IMR-90 (cell line): ENCODE measurements at regions not wholly inside any gene's neighbourhood (a gene's known extent, or its start where the extent isn't known, plus 50 kb on each side); places are given as distances from the start of the nearest gene placed in this dataset.
A peak's percentile ranks its signal among the peaks of the same experiment; 100 is the strongest.

Source experiments
- ATAC-seq: fragments of 200-7000 bp; cut with Tn5 transposase; 2 replicates; pipeline ENCODE4 v1.9.1; 2020; ENCODE audit warnings: low read depth, mild to moderate bottlenecking, moderate library complexity
- BruUV-seq: library from RNA; stranded (reverse); fragments of 400-500 nt; replicated peaks from 2 replicates; lab custom pipeline; 2021; lab: Mats Ljungman, UMichigan
- CTCF ChIA-PET: fragments of 300-600 bp; formaldehyde crosslinking; extraction: SDS; loops from one replicate; lab custom pipeline; 2021; ENCODE audit warnings: antibody characterized with exemption; lab: Yijun Ruan, JAX
- POLR2A ChIA-PET: fragments of 300-600 bp; sonication (Branson Sonifier 250); formaldehyde crosslinking; loops from one replicate; lab custom pipeline; 2022; ENCODE audit warnings: antibody characterized with exemption; ENCODE audit not compliant: unreplicated experiment; lab: Charles Lee
- DNase-seq: peaks from one replicate; pipeline ENCODE4 v3.0.0; 2013
- H2AFZ ChIP-seq: replicated peaks from 2 replicates; pipeline ENCODE3; 2013; ENCODE audit warnings: low read length, mild to moderate bottlenecking; ENCODE audit not compliant: poor library complexity
- H2AK5ac ChIP-seq: 2 replicates; pipeline ENCODE4 v1.6.1; 2013; ENCODE audit warnings: low read depth, low read length, inconsistent platforms
- H2AK9ac ChIP-seq: replicated peaks from 2 replicates; pipeline ENCODE3; 2013; ENCODE audit warnings: mild to moderate bottlenecking, low read depth, low read length, moderate library complexity; ENCODE audit not compliant: poor library complexity
- H2BK120ac ChIP-seq: 2 replicates; pipeline ENCODE4 v1.6.1; 2013; ENCODE audit warnings: low read depth, low read length, inconsistent platforms
- H2BK15ac ChIP-seq: 3 replicates; pipeline ENCODE4 v1.6.1; 2013; ENCODE audit warnings: low read depth, low read length, inconsistent platforms
- H2BK20ac ChIP-seq: 2 replicates; pipeline ENCODE4 v1.6.1; 2013; ENCODE audit warnings: low read depth, mild to moderate bottlenecking, inconsistent platforms, low read length, moderate library complexity
- H2BK5ac ChIP-seq: 2 replicates; pipeline ENCODE4 v1.6.1; 2013; ENCODE audit warnings: mild to moderate bottlenecking, low read depth, low read length, inconsistent platforms; ENCODE audit not compliant: poor library complexity, severe bottlenecking
- H3K14ac ChIP-seq: replicated peaks from 2 replicates; pipeline ENCODE4 v1.6.1; 2013; ENCODE audit warnings: low read depth, low read length, inconsistent platforms
- H3K18ac ChIP-seq: 2 replicates; pipeline ENCODE4 v1.6.1; 2013; ENCODE audit warnings: low read depth, low read length, control low read depth
- H3K23ac ChIP-seq: 2 replicates; pipeline ENCODE4 v1.6.1; 2013; ENCODE audit warnings: low read depth, low read length, inconsistent platforms
- H3K27ac ChIP-seq: 2 replicates; pipeline ENCODE4 v1.5.1; 2013; ENCODE audit warnings: mild to moderate bottlenecking, control low read depth, low read length; ENCODE audit not compliant: insufficient read depth
- H3K27me3 ChIP-seq: 2 replicates; pipeline ENCODE4 v1.6.1; 2013; ENCODE audit warnings: low read length; ENCODE audit not compliant: control insufficient read depth, insufficient read depth
- H3K36me3 ChIP-seq: 2 replicates; pipeline ENCODE4 v1.6.1; 2013; ENCODE audit warnings: low read length, mixed read lengths; ENCODE audit not compliant: control insufficient read depth, insufficient read depth
- H3K4ac ChIP-seq: 2 replicates; pipeline ENCODE4 v1.6.1; 2013; ENCODE audit warnings: low read depth, low read length, inconsistent platforms
- H3K4me1 ChIP-seq: 2 replicates; pipeline ENCODE4 v1.6.1; 2013; ENCODE audit warnings: low read length, mixed read lengths; ENCODE audit not compliant: control insufficient read depth, insufficient read depth
- H3K4me2 ChIP-seq: 2 replicates; pipeline ENCODE4 v1.6.1; 2013; ENCODE audit warnings: low read depth, mild to moderate bottlenecking, control low read depth, low read length, moderate library complexity
- H3K4me3 ChIP-seq: 2 replicates; pipeline ENCODE4 v1.5.1; 2013; ENCODE audit warnings: low read depth, mild to moderate bottlenecking, control low read depth, low read length, moderate library complexity; ENCODE audit not compliant: insufficient read depth
- H3K56ac ChIP-seq: 2 replicates; pipeline ENCODE4 v1.6.1; 2013; ENCODE audit warnings: low read length, inconsistent platforms; ENCODE audit not compliant: insufficient read depth; ENCODE audit errors: extremely low read depth
- H3K79me1 ChIP-seq, 2 experiments: 2 replicates each; pipeline ENCODE4 v1.6.1; 2013; ENCODE audit warnings: low read length in 2 of 2, inconsistent platforms in 1 of 2, low read depth in 1 of 2
- H3K9ac ChIP-seq: 2 replicates; pipeline ENCODE4 v1.6.1; 2013; ENCODE audit warnings: low read depth, low read length, control low read depth
- H3K9me1 ChIP-seq: 2 replicates; pipeline ENCODE4 v1.6.1; 2013; ENCODE audit warnings: low read length, inconsistent platforms; ENCODE audit not compliant: insufficient read depth
- H3K9me3 ChIP-seq: 2 replicates; pipeline ENCODE4 v1.6.1; 2013; ENCODE audit warnings: low read length; ENCODE audit not compliant: control insufficient read depth, insufficient read depth
- H4K20me1 ChIP-seq: 2 replicates; pipeline ENCODE4 v1.6.1; 2013; ENCODE audit warnings: low read length, inconsistent platforms; ENCODE audit not compliant: insufficient read depth
- H4K5ac ChIP-seq: 2 replicates; pipeline ENCODE4 v1.6.1; 2013; ENCODE audit warnings: mild to moderate bottlenecking, low read depth, low read length, control low read depth
- H4K8ac ChIP-seq, 2 experiments: 2 replicates each; pipeline ENCODE4 v1.6.1; 2013; ENCODE audit warnings: low read depth in 2 of 2, low read length in 2 of 2, control low read depth in 1 of 2, inconsistent platforms in 1 of 2
- H4K91ac ChIP-seq: 2 replicates; pipeline ENCODE4 v1.6.1; 2013; ENCODE audit warnings: low read depth, low read length, inconsistent platforms; ENCODE audit not compliant: insufficient read depth
- BHLHE40 ChIP-seq: fragments of 150-350 bp; IDR thresholded peaks from 2 replicates; pipeline ENCODE4 v1.6.1; 2016; ENCODE audit warnings: mild to moderate bottlenecking, low read depth, low read length
- CHD1 ChIP-seq: IDR thresholded peaks from 2 replicates; pipeline ENCODE4 v1.6.1; 2012; ENCODE audit warnings: low read depth, low read length, improper control_type of control experiment
- ELK1 ChIP-seq: fragments of 150-350 bp; IDR thresholded peaks from 2 replicates; pipeline ENCODE4 v1.6.1; 2016; ENCODE audit warnings: low read depth, mild to moderate bottlenecking, low read length, moderate library complexity, borderline replicate concordance
- MAFK ChIP-seq: IDR thresholded peaks from 2 replicates; pipeline ENCODE4 v1.6.1; 2012; ENCODE audit warnings: low read depth, low read length, improper control_type of control experiment
- MAZ ChIP-seq: IDR thresholded peaks from 2 replicates; pipeline ENCODE4 v1.6.1; 2012; ENCODE audit warnings: low read depth, mild to moderate bottlenecking, low read length, improper control_type of control experiment, moderate library complexity, borderline replicate concordance
- MXI1 ChIP-seq: IDR thresholded peaks from 2 replicates; pipeline ENCODE4 v1.6.1; 2012; ENCODE audit warnings: low read depth, mild to moderate bottlenecking, low read length, moderate library complexity, borderline replicate concordance
- NFE2L2 ChIP-seq: fragments of 150-350 bp; IDR thresholded peaks from 2 replicates; pipeline ENCODE4 v1.6.1; 2016; ENCODE audit warnings: low read depth, mild to moderate bottlenecking, low read length
- RAD21 ChIP-seq: IDR thresholded peaks from 2 replicates; pipeline ENCODE4 v1.6.1; 2012; ENCODE audit warnings: low read length, improper control_type of control experiment
- WGBS, 2 experiments: methylation state at CpG; one replicate each; pipeline versions ENCODE4 v1.1.5 to v1.1.7; 2013; ENCODE audit warnings: missing lambda C conversion rate in 2 of 2; ENCODE audit not compliant: insufficient read length in 1 of 2; ENCODE audit errors: extremely low coverage in 2 of 2; 5-methylcytosine and 5-hydroxymethylcytosine counted together
- dilution Hi-C: fragments of 300-500 bp; cut with HindIII; formaldehyde crosslinking; loops from one replicate; pipeline ENCODE4 v1.14.3; 2018; ENCODE audit warnings: low sequenced_read_pairs; ENCODE audit not compliant: unreplicated experiment
- in situ Hi-C: fragments of 300-500 bp; cut with MboI; formaldehyde crosslinking; loops from 3 replicates; pipeline ENCODE4 v1.14.3; 2019; ENCODE audit warnings: low sequenced_read_pairs, inconsistent platforms, mixed read lengths
- intact Hi-C: fragments of 100-400 bp; cut with micrococcal nuclease; formaldehyde crosslinking; loops from 2 replicates; pipeline ENCODE4 v1.10.0; 2022
- TF ChIP-seq, protein P1 (sequence below): fragments of 150-350 bp; IDR thresholded peaks from 2 replicates; pipeline ENCODE4 v1.6.1; 2017; ENCODE audit warnings: mild to moderate bottlenecking, antibody characterized with exemption, low read length, low read depth

- no peaks in the 10 kb centered on the region for H3K9me1 ChIP-seq
- H2BK15ac ChIP-seq, result no peak overlapping the region
- H3K23ac ChIP-seq, result no peak overlapping the region
- no peak overlapping the region for H3K27ac ChIP-seq
- H3K36me3 ChIP-seq, result no peaks in the 10 kb centered on the region
- no peak overlapping the region for H3K4me2 ChIP-seq
- no peak overlapping the region for H2AFZ ChIP-seq
- in situ Hi-C loops, result no loop called here
- no peak overlapping the region for H3K14ac ChIP-seq
- DNase-seq (no peak), ATAC-seq (no peak)
- no peaks in the 10 kb centered on the region for H4K20me1 ChIP-seq
- CTCF ChIA-PET, result no interaction called here
- no peak overlapping the region for H3K18ac ChIP-seq
- H4K8ac ChIP-seq, result 0 out of 4 replicates have a peak overlapping the region, but pooled peaks of 1 of the 2 experiments have one; percentile 52
- TF ChIP-seq CHD1 (no peak), MXI1 (no peak), MAFK (no peak), NFE2L2 (no peak), ELK1 (no peak), RAD21 (no peak), MAZ (no peak), BHLHE40 (no peak)
- TF ChIP-seq, protein P1, sequence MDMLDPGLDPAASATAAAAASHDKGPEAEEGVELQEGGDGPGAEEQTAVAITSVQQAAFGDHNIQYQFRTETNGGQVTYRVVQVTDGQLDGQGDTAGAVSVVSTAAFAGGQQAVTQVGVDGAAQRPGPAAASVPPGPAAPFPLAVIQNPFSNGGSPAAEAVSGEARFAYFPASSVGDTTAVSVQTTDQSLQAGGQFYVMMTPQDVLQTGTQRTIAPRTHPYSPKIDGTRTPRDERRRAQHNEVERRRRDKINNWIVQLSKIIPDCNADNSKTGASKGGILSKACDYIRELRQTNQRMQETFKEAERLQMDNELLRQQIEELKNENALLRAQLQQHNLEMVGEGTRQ, result no peak
- no peak overlapping the region for H3K4me3 ChIP-seq
- H3K9me3 ChIP-seq, result no peaks in the 10 kb centered on the region
- no peak overlapping the region for H3K56ac ChIP-seq
- no peak overlapping the region for H2BK5ac ChIP-seq
- BruUV-seq, result no TSS peak
- POLR2A ChIA-PET, result no interaction called here
- dilution Hi-C loops, result no loop called here
- no peak overlapping the region for H3K9ac ChIP-seq
- no peak overlapping the region for H4K91ac ChIP-seq
- H3K4ac ChIP-seq, result no peak overlapping the region
- H3K4me1 ChIP-seq, result no peaks in the 10 kb centered on the region
- no peaks in the 10 kb centered on the region for H3K79me1 ChIP-seq
- no peaks in the 10 kb centered on the region for H3K27me3 ChIP-seq
- no peak overlapping the region for H2BK120ac ChIP-seq
- intact Hi-C loops, result no loop called here
- H2AK5ac ChIP-seq, result no peak overlapping the region
- H4K5ac ChIP-seq, result no peak overlapping the region
- no CpG with 5 or more reads among the region's 3 CpGs for WGBS, 2 experiments
- no peak overlapping the region for H2AK9ac ChIP-seq
- H2BK20ac ChIP-seq, result no peak overlapping the region
Observed at GRCh38 chr11:23455321-23455891, 595.1 kb upstream of the CCDC179 start.
